GM10266 (cell line): ENCODE measurements at regions not wholly inside any gene's neighbourhood (a gene's known extent, or its start where the extent isn't known, plus 50 kb on each side); places are given as distances from the start of the nearest gene placed in this dataset.

Experiments used
- DNase-seq: peaks from one replicate; pipeline ENCODE4 v3.0.0; 2012; ENCODE audit errors: extremely low spot score
- CTCF ChIP-seq: IDR thresholded peaks from 2 replicates; pipeline ENCODE4 v1.5.1; 2012; ENCODE audit warnings: mild to moderate bottlenecking, low read depth; ENCODE audit not compliant: control insufficient read depth, insufficient read depth; ENCODE audit errors: missing control alignments

DNA sequence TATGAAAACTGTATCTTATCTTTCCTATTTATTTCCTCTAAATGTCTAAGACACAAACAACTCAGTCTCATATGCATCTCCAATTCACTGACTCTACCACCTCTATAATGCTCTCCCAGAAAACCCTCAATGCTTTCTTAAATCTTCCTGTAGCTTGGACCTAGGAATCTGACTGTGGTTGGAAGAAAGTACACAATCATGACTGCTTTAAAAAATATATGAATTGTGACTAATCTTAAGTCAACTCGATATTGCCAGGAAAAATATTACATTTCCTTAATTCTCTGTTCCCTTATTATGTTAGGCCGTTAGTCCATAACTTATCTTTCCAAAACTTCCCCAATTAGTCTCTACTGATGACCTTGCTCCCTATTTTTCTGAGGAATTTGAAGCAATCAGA is 87.0 kb downstream of the SPCS3 start:
- DNase-seq = no peak
- TF ChIP-seq CTCF = no peak

GRCh38 chr4:176409627-176410026 is 89.9 kb downstream of the SPCS3 start:
- no peak for TF ChIP-seq CTCF
- no peak for DNase-seq

- no peak for TF ChIP-seq CTCF
- DNase-seq = peak; percentile 8
These were observed 93.4 kb downstream of the SPCS3 start for GRCh38 chr4:176413171-176413570.

GRCh38 chr4:176422001-176422400 is 102.2 kb downstream of the SPCS3 start:
- DNase-seq = no peak

DNA sequence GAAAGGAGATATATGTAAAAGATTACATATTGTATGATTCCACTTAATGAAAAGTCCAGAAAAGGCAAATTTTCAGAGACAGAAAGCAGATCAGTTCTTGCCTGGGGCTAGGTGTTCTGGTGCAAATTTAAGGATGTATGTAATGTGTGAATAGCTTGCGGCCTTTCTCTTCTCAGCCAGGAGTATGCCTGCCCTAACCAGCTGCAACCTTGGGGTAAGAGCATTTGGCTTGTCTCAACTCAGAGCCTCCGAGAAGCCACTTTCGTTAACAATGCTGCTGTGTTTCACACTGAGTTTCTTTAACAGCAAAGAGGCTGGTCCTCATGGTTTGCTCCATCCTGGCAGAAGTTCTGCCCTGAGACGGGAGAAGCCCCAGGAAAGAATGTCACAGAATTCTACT is 102.7 kb downstream of the SPCS3 start:
- TF ChIP-seq CTCF = no peak
- DNase-seq = no peak

More at GRCh38 chr4:176422001-176422400, 102.2 kb downstream of the SPCS3 start:
- no peak for TF ChIP-seq CTCF

DNA sequence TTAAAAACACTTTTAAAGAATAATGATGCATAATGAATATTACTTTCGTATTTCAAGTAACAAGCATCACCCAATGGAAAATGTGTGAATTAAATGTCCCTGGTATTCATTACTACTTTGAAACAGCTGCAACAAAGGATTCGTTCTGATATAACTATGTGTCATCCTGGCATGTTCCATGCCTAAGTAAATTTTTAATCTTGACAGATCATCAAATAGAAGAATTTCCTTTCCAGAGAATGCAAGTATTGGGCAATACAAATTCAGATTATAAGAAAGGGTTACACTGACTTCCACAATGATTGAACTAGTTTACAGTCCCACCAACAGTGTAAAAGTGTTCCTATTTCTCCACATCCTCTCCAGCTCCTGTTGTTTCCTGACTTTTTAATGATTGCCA is 105.3 kb downstream of the SPCS3 start:
- no peak for TF ChIP-seq CTCF
- DNase-seq = no peak

- TF ChIP-seq CTCF = no peak
- no peak for DNase-seq
These were observed 113.2 kb downstream of the SPCS3 start for GRCh38 chr4:176432811-176433540.
